GM13977 (cell line): ENCODE measurements at regions not wholly inside any gene's neighbourhood (a gene's known extent, or its start where the extent isn't known, plus 50 kb on each side); places are given as distances from the start of the nearest gene placed in this dataset.

Experiments
- DNase-seq: peaks from one replicate; pipeline ENCODE4 v3.0.0; 2012; ENCODE audit warnings: low spot score
- in situ Hi-C: fragments of 300-500 bp; cut with MboI; formaldehyde crosslinking; loops from one replicate; pipeline ENCODE4 v1.12.0; 2022; ENCODE audit warnings: low sequenced_read_pairs, low pct_unique_long_range_greater_than_20kb, mixed read lengths, inconsistent platforms; ENCODE audit not compliant: unreplicated experiment
- TF ChIP-seq, protein P1 (sequence below): IDR thresholded peaks from 2 replicates; pipeline ENCODE4 v1.5.1; 2012; ENCODE audit warnings: mild to moderate bottlenecking, control low read depth; ENCODE audit not compliant: insufficient read depth; ENCODE audit errors: extremely low read depth, missing control alignments

GRCh38 chr16:61295311-61295710, 740.9 kb downstream of the CDH8 start:
- TF ChIP-seq, protein P1, sequence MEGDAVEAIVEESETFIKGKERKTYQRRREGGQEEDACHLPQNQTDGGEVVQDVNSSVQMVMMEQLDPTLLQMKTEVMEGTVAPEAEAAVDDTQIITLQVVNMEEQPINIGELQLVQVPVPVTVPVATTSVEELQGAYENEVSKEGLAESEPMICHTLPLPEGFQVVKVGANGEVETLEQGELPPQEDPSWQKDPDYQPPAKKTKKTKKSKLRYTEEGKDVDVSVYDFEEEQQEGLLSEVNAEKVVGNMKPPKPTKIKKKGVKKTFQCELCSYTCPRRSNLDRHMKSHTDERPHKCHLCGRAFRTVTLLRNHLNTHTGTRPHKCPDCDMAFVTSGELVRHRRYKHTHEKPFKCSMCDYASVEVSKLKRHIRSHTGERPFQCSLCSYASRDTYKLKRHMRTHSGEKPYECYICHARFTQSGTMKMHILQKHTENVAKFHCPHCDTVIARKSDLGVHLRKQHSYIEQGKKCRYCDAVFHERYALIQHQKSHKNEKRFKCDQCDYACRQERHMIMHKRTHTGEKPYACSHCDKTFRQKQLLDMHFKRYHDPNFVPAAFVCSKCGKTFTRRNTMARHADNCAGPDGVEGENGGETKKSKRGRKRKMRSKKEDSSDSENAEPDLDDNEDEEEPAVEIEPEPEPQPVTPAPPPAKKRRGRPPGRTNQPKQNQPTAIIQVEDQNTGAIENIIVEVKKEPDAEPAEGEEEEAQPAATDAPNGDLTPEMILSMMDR: no peak
- no peak for DNase-seq
- in situ Hi-C loops: no loop called here

DNA sequence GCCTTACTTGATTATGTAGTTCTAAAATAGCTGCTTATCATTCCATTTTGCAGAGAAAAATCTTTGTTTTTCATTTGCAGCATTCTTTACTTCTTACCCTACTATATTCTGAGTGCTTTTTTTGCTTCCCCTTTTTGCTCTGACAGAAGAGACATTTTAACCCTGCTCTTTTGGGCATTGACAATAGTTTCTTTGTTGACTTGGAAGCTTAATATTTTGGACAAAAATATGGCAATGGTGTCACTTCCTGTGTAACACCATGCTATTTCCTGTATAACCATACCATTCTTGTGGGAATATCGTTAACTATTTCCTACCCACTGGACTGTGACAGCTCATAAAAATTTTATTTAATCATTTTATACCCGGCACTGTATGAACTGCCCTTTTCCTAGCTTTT, 747.1 kb downstream of the CDH8 start:
- no peak for DNase-seq
- TF ChIP-seq, protein P1: no peak
- in situ Hi-C loops: no loop called here

GRCh38 chr16:61277849-61278248, 758.4 kb downstream of the CDH8 start:
- in situ Hi-C loops: no loop called here
- TF ChIP-seq, protein P1: no peak
- DNase-seq: no peak

DNA sequence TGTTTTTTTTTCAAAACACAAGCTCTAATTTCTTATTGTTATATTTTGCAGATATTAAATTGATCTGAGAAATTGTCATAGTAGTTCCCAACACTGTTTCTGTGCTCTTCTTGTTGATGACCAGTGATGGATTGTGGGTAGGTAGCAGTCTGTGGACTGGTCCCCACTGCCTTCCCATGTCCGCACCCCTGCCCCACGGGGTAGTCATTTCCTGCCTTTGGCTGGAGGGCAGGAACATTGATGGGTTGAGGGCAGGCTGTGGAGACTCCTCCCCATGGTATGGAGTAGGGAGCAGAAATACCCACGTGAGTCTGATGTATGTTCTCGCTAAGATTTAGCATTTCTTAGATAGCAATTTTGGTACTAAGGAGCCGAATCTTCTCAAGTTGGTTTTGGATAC, 762.0 kb downstream of the CDH8 start:
- in situ Hi-C loops: no loop called here
- no peak for DNase-seq
- TF ChIP-seq, protein P1: no peak

- TF ChIP-seq, protein P1: no peak
- in situ Hi-C loops: no loop called here
- DNase-seq: no peak
Measured at GRCh38 chr16:61270726-61271125, 765.5 kb downstream of the CDH8 start.

DNA sequence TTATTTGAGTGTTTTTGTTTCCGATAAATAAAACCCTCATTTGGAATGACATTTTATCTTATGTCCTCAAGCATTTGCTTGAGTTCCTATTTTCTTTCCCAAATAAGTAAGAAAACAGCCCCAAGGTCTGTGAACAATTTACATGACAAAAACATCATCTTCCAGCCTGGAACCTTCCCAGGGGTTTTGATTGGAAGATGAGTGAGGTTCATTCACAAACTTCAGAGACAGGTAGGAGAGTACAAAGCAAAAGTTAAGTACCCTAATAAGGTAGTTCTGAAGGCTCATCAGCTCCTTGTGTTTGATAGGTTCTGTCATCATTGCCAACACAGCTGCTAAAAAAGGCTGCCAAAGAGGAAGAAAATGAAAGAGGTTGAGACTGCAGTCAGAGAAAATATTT, 772.8 kb downstream of the CDH8 start:
- DNase-seq: no peak
- TF ChIP-seq, protein P1: no peak
- in situ Hi-C loops: no loop called here

DNA sequence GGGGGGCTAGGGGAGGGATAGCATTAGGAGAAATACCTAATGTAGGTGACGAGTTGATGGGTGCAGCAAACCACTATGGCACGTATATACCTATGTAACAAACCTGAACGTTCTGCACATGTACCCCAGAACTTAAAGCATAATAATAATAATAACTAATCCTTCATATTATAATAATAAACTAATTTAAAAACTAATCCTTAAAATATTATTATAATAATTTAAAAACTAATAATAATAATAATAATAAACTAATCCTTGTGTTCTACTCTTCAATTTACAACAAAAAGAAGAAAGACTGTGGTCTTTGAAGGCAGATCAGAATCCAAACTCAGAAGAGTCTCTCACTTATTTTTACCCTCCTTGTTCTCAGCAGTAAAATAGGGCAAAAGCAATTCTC, 774.9 kb downstream of the CDH8 start:
- DNase-seq: no peak
- in situ Hi-C loops: no loop called here
- TF ChIP-seq, protein P1: no peak
